Fibroblast of villous mesenchyme (primary cell): ENCODE measurements at regions not wholly inside any gene's neighbourhood (a gene's known extent, or its start where the extent isn't known, plus 50 kb on each side); places are given as distances from the start of the nearest gene placed in this dataset.

Source experiments
- DNase-seq: peaks from one replicate; pipeline ENCODE4 v3.0.0-alpha.2; 2010; ENCODE audit warnings: low read depth
- H3K4me3 ChIP-seq: 2 replicates; pipeline ENCODE4 v1.5.1; 2011; ENCODE audit warnings: low read depth, mild to moderate bottlenecking, low read length
- CTCF ChIP-seq: IDR thresholded peaks from 2 replicates; pipeline ENCODE4 v1.5.1; 2012; ENCODE audit warnings: low read depth, mild to moderate bottlenecking, low read length; ENCODE audit not compliant: insufficient read depth

DNA sequence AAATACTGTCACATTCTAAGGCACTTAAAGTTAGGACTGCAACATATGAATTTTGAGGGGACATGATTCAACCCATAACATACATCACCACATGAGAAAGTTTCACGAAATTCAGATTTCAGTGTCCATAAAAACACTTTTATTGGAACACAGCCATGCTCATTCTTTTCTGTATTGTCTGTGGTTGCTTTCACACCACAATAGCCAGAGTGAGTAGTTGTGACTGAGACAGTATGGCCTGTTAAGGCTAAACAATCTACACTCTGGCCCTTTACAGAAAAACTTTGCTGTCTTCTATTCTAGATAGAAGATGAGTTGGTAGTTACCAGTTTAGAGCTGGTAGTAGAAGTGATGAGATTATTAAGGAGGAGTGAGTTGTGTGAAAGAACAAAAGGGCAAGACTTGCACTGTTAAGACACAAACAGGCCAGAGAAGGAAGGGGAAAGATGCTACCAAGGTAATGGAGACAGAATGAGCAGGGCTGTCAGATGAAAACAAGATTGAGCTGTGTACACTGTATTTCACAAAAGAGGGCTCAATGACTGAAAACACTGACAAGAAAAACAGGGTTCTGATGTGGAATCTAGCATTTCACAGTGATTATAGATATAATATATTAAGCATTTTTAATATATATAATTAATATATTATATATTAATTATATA is 108.6 kb downstream of the PPP1R3A start:
- H3K4me3 ChIP-seq, result no peak overlapping the region
- DNase-seq, result no peak
- TF ChIP-seq CTCF, result no peak

GRCh38 chr7:113809581-113809980 is 109.2 kb downstream of the PPP1R3A start:
- no peak for DNase-seq
- no peak overlapping the region for H3K4me3 ChIP-seq
- no peak for TF ChIP-seq CTCF

DNA sequence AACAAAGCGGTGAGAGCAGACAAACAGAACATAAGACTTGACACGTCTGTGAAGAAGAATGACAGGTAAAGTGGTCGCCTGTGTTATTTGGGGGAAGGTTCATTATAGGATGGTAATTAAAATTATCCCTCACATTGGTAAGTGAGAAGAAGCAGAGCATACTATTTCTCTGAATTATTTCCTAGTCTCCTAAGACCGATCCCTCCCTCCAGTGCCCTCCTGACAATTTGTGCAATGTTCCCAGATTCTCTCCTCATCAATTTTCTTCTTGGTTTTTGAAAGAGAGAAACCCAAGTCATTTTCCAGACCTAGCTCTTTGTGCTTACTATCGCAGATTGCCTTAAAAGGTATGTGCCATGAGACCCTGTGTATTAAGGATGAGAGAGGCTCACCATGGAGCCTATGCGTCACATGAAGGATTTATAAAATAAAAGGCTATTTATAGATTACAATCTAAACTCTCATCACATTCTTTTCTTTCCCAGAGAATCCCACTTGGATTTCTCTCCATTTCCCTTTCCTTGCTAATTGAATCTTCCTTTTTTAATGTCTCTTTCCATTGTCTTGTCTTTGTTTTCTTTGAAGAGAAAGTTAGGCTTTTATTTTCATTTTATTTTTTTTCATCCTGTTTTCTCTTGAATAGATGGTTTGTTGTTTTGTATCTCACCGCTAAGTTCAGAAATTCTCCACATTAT is 112.0 kb downstream of the PPP1R3A start:
- H3K4me3 ChIP-seq, result no peak overlapping the region
- DNase-seq, result no peak
- no peak for TF ChIP-seq CTCF

GRCh38 chr7:113805976-113806375 is 112.8 kb downstream of the PPP1R3A start:
- no peak for TF ChIP-seq CTCF
- DNase-seq, result no peak

GRCh38 chr7:113804475-113805095 is 114.2 kb downstream of the PPP1R3A start:
- no peak for DNase-seq
- no peak for TF ChIP-seq CTCF
- H3K4me3 ChIP-seq, result no peak overlapping the region

More at GRCh38 chr7:113805976-113806375, 112.8 kb downstream of the PPP1R3A start:
- H3K4me3 ChIP-seq, result no peak overlapping the region

GRCh38 chr7:113801751-113802150 is 117.1 kb downstream of the PPP1R3A start:
- no peak for TF ChIP-seq CTCF
- H3K4me3 ChIP-seq, result no peak overlapping the region
- no peak for DNase-seq
